ENCODE measurements at regions not wholly inside any gene's neighbourhood (a gene's known extent, or its start where the extent isn't known, plus 50 kb on each side); places are given as distances from the start of the nearest gene placed in this dataset.

DNA sequence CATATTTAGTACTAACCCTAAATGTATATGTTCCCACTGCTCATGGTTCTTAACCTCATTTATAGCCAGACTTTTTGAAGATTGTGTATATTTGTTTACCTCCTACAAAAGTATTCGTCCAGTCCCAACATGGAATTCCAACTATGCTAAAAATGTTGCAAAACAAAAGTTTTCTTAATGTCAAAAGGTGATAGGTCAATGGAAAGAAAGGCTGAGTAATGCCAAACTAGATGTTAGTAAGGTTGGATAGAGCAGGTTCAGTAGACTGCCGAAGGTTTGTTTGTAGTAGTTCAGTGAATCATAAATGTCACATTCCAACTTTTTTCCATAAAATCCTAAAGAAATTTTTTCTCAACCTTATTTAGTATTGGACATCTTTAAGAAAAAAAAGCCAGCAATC, 874.5 kb downstream of the FLRT2 start:
- Histone ChIP-seq H3K27ac (ENCODE audit: low read depth, low read length) (no peak overlapping the region), H3K36me3 (ENCODE audit: control insufficient read depth in 5 of 5, insufficient read depth in 5 of 5, low read length in 5 of 5) (no peaks in the 10 kb centered on the region), H3K4me3 (ENCODE audit: low read depth in 1 of 5, low read length in 5 of 5) (no peak overlapping the region), H3K4me1 (ENCODE audit: control insufficient read depth in 5 of 5, insufficient read depth in 5 of 5, low read length in 5 of 5) (peaks cover 0 to 14% (median 2%) of the 10 kb centered on the region in 5 donors), H3K27me3 (ENCODE audit: control insufficient read depth in 5 of 5, insufficient read depth in 4 of 5, low read length in 5 of 5) (no peaks in the 10 kb centered on the region), H3K9ac (ENCODE audit: low read length in 5 of 5) (no peak overlapping the region), H3K9me3 (ENCODE audit: control insufficient read depth in 5 of 5, low read length in 5 of 5) (no peaks in the 10 kb centered on the region)

DNA sequence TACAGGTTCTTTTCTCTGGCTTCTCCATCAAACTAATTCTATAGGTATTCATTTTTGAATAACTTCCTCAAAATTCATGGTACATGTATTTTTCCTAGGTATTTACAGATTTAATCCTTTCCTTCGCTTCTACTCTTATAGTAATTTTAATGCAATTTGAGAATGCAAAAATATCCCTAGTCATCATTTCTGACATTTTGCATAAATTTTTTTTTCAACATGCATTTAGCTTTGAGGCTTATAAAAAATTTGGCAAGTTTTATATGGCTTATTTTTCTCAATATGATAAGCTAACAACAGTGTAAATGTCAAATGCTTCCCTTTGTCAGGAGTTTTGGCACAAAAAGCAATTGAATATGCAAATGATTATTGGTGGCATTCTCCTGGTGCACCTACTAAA, 872.6 kb downstream of the FLRT2 start:
- no peaks in the 10 kb centered on the region for H3K9me3 ChIP-seq (ENCODE audit: control insufficient read depth in 5 of 5, low read length in 5 of 5)
- H3K4me1 ChIP-seq (ENCODE audit: control insufficient read depth in 5 of 5, insufficient read depth in 5 of 5, low read length in 5 of 5) = peaks cover 0 to 14% (median 2%) of the 10 kb centered on the region in 5 donors
- H3K27ac ChIP-seq (ENCODE audit: low read depth, low read length) = no peak overlapping the region
- H3K4me3 ChIP-seq (ENCODE audit: low read depth in 1 of 5, low read length in 5 of 5) = no peak overlapping the region
- H3K36me3 ChIP-seq (ENCODE audit: control insufficient read depth in 5 of 5, insufficient read depth in 5 of 5, low read length in 5 of 5) = no peaks in the 10 kb centered on the region
- no peak overlapping the region for H3K9ac ChIP-seq (ENCODE audit: low read length in 5 of 5)
- H3K27me3 ChIP-seq (ENCODE audit: control insufficient read depth in 5 of 5, insufficient read depth in 4 of 5, low read length in 5 of 5) = no peaks in the 10 kb centered on the region

DNA sequence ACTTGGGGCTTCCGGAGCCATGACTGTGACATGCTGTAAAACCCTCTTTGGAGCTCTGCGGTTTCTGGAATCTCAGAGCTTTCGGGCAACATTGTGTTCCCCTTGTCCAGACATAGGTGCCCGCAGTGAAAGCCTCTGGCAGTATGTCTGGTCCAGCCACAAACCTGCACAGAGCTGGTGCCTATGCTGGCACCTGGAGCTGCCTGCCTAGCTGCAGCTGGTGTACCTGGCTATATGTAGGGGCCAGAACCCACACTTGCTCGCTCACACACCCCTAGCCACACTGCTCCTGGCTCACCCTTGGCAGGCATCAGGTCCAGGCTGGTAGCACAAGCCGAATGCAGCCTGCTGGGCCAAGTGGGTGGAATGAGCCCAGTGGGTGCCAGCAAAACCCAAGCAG, 861.1 kb downstream of the FLRT2 start:
- no peak overlapping the region for H3K4me3 ChIP-seq (ENCODE audit: low read depth in 1 of 5, low read length in 5 of 5)
- no peaks in the 10 kb centered on the region for H3K27me3 ChIP-seq (ENCODE audit: control insufficient read depth in 5 of 5, insufficient read depth in 4 of 5, low read length in 5 of 5)
- no peak overlapping the region for H3K9ac ChIP-seq (ENCODE audit: low read length in 5 of 5)
- H3K4me1 ChIP-seq (ENCODE audit: control insufficient read depth in 5 of 5, insufficient read depth in 5 of 5, low read length in 5 of 5) = no peaks in the 10 kb centered on the region
- no peak overlapping the region for H3K27ac ChIP-seq (ENCODE audit: low read depth, low read length)
- H3K9me3 ChIP-seq (ENCODE audit: control insufficient read depth in 5 of 5, low read length in 5 of 5) = peaks cover 0 to 12% (median 6%) of the 10 kb centered on the region in 5 donors
- H3K36me3 ChIP-seq (ENCODE audit: control insufficient read depth in 5 of 5, insufficient read depth in 5 of 5, low read length in 5 of 5) = no peaks in the 10 kb centered on the region

DNA sequence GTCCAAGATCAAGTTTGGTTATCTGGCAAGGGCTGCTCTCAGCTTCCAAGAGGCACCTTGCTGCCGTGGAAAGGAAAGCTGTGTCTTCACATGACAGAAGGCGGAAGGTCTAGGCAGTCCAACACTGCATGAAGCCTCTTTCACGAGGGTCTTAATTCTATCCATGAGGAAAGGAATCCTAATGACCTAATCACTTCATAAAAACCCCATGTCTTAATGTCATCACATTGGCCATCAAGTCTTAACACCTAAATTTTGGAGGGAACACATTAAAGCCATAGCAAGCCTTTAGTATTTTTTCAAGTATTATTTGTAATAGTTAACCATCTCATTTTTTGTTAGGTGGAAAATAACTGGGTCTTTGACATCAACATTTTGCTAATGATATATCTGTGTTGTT, 858.3 kb downstream of the FLRT2 start:
- H3K27ac ChIP-seq (ENCODE audit: low read depth, low read length) = no peak overlapping the region
- H3K9me3 ChIP-seq (ENCODE audit: control insufficient read depth in 5 of 5, low read length in 5 of 5) = peaks cover 0 to 12% (median 6%) of the 10 kb centered on the region in 5 donors
- H3K4me1 ChIP-seq (ENCODE audit: control insufficient read depth in 5 of 5, insufficient read depth in 5 of 5, low read length in 5 of 5) = no peaks in the 10 kb centered on the region
- H3K27me3 ChIP-seq (ENCODE audit: control insufficient read depth in 5 of 5, insufficient read depth in 4 of 5, low read length in 5 of 5) = no peaks in the 10 kb centered on the region
- H3K4me3 ChIP-seq (ENCODE audit: low read depth in 1 of 5, low read length in 5 of 5) = no peak overlapping the region
- no peak overlapping the region for H3K9ac ChIP-seq (ENCODE audit: low read length in 5 of 5)
- H3K36me3 ChIP-seq (ENCODE audit: control insufficient read depth in 5 of 5, insufficient read depth in 5 of 5, low read length in 5 of 5) = no peaks in the 10 kb centered on the region

DNA sequence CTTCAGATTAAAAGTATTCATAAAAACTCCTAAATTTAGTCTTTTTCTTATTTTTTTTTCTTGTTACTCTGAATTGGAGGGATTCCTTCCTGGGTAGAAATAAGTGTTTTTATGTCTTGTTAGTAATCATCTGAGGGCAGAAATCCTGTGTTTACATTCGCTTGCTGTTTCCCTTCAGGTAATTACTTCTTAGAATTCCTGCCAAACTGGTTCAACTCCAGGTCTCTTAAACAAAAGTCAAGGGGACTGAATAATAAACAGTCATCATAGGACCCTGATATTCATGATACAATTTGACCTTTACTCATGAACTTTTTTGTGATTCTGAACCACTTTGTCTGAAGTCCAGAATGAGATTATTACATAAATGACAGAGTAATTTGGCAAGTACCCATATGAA, 843.9 kb downstream of the FLRT2 start:
- peaks cover 0 to 3% (median 0%) of the 10 kb centered on the region in 5 donors for H3K4me1 ChIP-seq (ENCODE audit: control insufficient read depth in 5 of 5, insufficient read depth in 5 of 5, low read length in 5 of 5)
- H3K4me3 ChIP-seq (ENCODE audit: low read depth in 1 of 5, low read length in 5 of 5) = no peak overlapping the region
- H3K9ac ChIP-seq (ENCODE audit: low read length in 5 of 5) = no peak overlapping the region
- H3K36me3 ChIP-seq (ENCODE audit: control insufficient read depth in 5 of 5, insufficient read depth in 5 of 5, low read length in 5 of 5) = no peaks in the 10 kb centered on the region
- peaks cover 0 to 11% (median 4%) of the 10 kb centered on the region in 5 donors for H3K9me3 ChIP-seq (ENCODE audit: control insufficient read depth in 5 of 5, low read length in 5 of 5)
- no peaks in the 10 kb centered on the region for H3K27me3 ChIP-seq (ENCODE audit: control insufficient read depth in 5 of 5, insufficient read depth in 4 of 5, low read length in 5 of 5)
- no peak overlapping the region for H3K27ac ChIP-seq (ENCODE audit: low read depth, low read length)

DNA sequence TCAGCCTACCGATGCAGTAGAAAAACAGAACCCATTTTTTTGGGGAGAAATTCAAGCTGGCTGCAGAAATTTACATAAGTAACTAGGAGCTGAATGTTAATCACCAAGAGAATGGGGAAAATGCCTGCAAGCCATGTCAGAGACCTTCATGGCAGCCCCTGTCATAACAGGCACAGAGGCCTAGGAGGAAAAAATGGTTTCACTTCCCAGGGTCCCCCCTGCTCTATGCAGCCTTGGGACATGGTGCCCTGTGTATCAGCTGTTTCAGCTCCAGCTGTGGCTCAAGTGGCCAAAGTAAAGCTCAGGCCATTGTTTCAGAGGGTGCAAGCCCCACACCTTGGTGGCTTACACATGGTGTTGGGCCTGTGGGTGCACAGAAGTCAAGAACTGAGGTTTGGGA, 842.5 kb downstream of the FLRT2 start:
- H3K36me3 ChIP-seq (ENCODE audit: control insufficient read depth in 5 of 5, insufficient read depth in 5 of 5, low read length in 5 of 5) = no peaks in the 10 kb centered on the region
- H3K4me1 ChIP-seq (ENCODE audit: control insufficient read depth in 5 of 5, insufficient read depth in 5 of 5, low read length in 5 of 5) = peaks cover 0 to 3% (median 0%) of the 10 kb centered on the region in 5 donors
- H3K4me3 ChIP-seq (ENCODE audit: low read depth in 1 of 5, low read length in 5 of 5) = no peak overlapping the region
- no peak overlapping the region for H3K27ac ChIP-seq (ENCODE audit: low read depth, low read length)
- no peaks in the 10 kb centered on the region for H3K27me3 ChIP-seq (ENCODE audit: control insufficient read depth in 5 of 5, insufficient read depth in 4 of 5, low read length in 5 of 5)
- no peak overlapping the region for H3K9ac ChIP-seq (ENCODE audit: low read length in 5 of 5)
- H3K9me3 ChIP-seq (ENCODE audit: control insufficient read depth in 5 of 5, low read length in 5 of 5) = peaks cover 0 to 11% (median 4%) of the 10 kb centered on the region in 5 donors

DNA sequence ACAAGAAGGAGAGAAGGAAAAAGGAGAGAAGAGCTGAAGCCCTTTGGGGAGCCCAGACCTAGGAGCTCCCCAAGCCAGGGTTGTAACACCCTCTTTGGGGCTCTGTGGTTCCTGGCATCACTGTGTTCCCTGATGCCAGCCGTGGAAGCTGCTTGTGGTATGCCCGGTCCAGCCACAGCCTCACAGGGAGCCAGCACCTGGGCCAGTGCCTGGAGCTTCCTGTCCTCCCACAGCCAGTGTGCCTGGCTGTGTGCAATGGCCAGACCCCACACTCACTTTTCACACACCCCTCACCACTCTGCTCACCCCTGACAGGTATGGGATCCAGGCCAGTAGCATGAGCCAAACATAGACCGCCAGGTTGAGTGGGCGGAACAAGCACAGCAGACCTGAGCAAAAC, 834.7 kb downstream of the FLRT2 start:
- H3K27ac ChIP-seq (ENCODE audit: low read depth, low read length) = no peak overlapping the region
- H3K9me3 ChIP-seq (ENCODE audit: control insufficient read depth in 5 of 5, low read length in 5 of 5) = no peaks in the 10 kb centered on the region
- H3K4me3 ChIP-seq (ENCODE audit: low read depth in 1 of 5, low read length in 5 of 5) = no peak overlapping the region
- H3K4me1 ChIP-seq (ENCODE audit: control insufficient read depth in 5 of 5, insufficient read depth in 5 of 5, low read length in 5 of 5) = no peaks in the 10 kb centered on the region
- no peaks in the 10 kb centered on the region for H3K27me3 ChIP-seq (ENCODE audit: control insufficient read depth in 5 of 5, insufficient read depth in 4 of 5, low read length in 5 of 5)
- H3K9ac ChIP-seq (ENCODE audit: low read length in 5 of 5) = no peak overlapping the region
- no peaks in the 10 kb centered on the region for H3K36me3 ChIP-seq (ENCODE audit: control insufficient read depth in 5 of 5, insufficient read depth in 5 of 5, low read length in 5 of 5)

DNA sequence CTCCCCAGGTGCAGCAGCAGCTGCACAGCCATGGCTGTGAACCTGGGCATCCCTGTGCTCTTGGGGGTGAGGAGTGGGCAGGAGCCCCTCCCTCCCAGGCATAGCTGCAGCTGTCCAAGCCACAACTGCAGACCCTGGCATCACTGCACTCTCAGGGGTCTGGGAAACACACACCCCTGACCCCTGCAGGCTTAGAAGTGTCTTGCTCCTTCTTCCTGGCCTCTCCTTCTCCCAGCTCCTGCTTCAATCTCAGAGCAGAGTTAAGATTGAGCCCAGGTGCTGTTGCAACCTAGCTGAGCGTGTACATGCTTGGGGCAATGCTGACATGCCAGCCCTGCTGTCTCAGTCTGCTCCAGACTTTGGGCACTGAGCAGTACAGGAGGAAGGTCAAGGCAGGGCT, 833.6 kb downstream of the FLRT2 start:
- H3K27ac ChIP-seq (ENCODE audit: low read depth, low read length) = no peak overlapping the region
- H3K36me3 ChIP-seq (ENCODE audit: control insufficient read depth in 5 of 5, insufficient read depth in 5 of 5, low read length in 5 of 5) = no peaks in the 10 kb centered on the region
- no peak overlapping the region for H3K4me3 ChIP-seq (ENCODE audit: low read depth in 1 of 5, low read length in 5 of 5)
- H3K27me3 ChIP-seq (ENCODE audit: control insufficient read depth in 5 of 5, insufficient read depth in 4 of 5, low read length in 5 of 5) = no peaks in the 10 kb centered on the region
- H3K9ac ChIP-seq (ENCODE audit: low read length in 5 of 5) = no peak overlapping the region
- H3K9me3 ChIP-seq (ENCODE audit: control insufficient read depth in 5 of 5, low read length in 5 of 5) = no peaks in the 10 kb centered on the region
- no peaks in the 10 kb centered on the region for H3K4me1 ChIP-seq (ENCODE audit: control insufficient read depth in 5 of 5, insufficient read depth in 5 of 5, low read length in 5 of 5)

DNA sequence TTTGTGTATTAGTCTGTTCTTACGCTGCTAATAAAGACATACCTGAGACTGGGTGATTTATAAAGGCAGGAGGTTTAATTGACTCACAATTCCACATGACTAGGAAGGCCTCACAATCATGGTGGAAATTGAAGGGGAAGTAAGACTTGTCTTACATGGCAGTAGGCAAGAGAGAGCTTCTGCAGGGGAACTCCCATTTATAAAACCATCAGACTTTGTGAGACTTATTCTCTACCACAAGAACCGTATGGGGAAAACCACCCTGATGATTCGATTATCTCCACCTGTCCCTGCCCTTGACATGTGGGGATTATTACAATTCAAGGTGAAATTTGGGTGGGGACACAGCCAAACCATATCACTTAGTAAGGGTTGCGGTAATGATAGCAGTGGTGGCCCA, 833.1 kb downstream of the FLRT2 start:
- Histone ChIP-seq H3K9ac (ENCODE audit: low read length in 5 of 5) (no peak overlapping the region), H3K4me3 (ENCODE audit: low read depth in 1 of 5, low read length in 5 of 5) (no peak overlapping the region), H3K27ac (ENCODE audit: low read depth, low read length) (no peak overlapping the region), H3K9me3 (ENCODE audit: control insufficient read depth in 5 of 5, low read length in 5 of 5) (no peaks in the 10 kb centered on the region), H3K36me3 (ENCODE audit: control insufficient read depth in 5 of 5, insufficient read depth in 5 of 5, low read length in 5 of 5) (no peaks in the 10 kb centered on the region), H3K4me1 (ENCODE audit: control insufficient read depth in 5 of 5, insufficient read depth in 5 of 5, low read length in 5 of 5) (no peaks in the 10 kb centered on the region), H3K27me3 (ENCODE audit: control insufficient read depth in 5 of 5, insufficient read depth in 4 of 5, low read length in 5 of 5) (no peaks in the 10 kb centered on the region)

DNA sequence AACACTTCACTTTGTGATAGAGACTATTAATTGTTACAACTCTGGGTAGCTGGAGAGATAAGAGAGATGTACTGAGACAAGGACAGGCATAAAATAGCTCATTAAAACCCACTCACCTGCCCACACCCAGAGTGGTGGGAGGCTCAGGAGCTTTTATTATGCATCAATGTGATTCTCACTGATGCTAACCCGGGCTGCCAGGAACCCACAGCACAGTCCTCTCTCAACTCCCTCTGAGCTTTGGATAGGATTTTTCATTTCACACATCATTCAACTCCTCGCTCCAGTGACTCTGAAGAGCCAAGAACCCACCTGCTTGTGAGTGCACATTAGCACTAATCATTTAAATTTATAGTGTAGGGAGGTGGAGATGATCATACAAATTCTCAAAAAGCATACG, 827.9 kb downstream of the FLRT2 start:
- Histone ChIP-seq H3K9me3 (ENCODE audit: control insufficient read depth in 5 of 5, low read length in 5 of 5) (no peaks in the 10 kb centered on the region), H3K36me3 (ENCODE audit: control insufficient read depth in 5 of 5, insufficient read depth in 5 of 5, low read length in 5 of 5) (no peaks in the 10 kb centered on the region), H3K4me3 (ENCODE audit: low read depth in 1 of 5, low read length in 5 of 5) (no peak overlapping the region), H3K27ac (ENCODE audit: low read depth, low read length) (no peak overlapping the region), H3K27me3 (ENCODE audit: control insufficient read depth in 5 of 5, insufficient read depth in 4 of 5, low read length in 5 of 5) (no peaks in the 10 kb centered on the region), H3K4me1 (ENCODE audit: control insufficient read depth in 5 of 5, insufficient read depth in 5 of 5, low read length in 5 of 5) (no peaks in the 10 kb centered on the region), H3K9ac (ENCODE audit: low read length in 5 of 5) (no peak overlapping the region)

DNA sequence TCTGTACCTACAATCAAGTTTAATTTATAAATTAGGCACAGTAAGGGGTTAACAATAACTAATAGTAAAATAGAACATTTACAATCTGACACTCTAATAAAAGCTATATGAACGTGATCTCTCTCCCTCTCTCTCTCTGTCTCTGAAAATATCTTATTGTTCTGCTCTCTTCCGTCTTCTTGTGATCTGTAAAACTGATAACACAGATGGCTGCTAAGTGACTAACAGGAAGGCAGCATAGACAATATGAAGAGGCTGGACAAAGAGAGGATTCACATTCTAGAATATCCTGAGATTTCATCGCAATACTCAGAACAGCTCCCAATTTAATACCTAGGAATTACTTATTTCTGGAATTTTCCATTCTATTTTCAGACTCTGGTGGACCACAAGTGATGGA, 827.2 kb downstream of the FLRT2 start:
- Histone ChIP-seq H3K27me3 (ENCODE audit: control insufficient read depth in 5 of 5, insufficient read depth in 4 of 5, low read length in 5 of 5) (no peaks in the 10 kb centered on the region), H3K4me1 (ENCODE audit: control insufficient read depth in 5 of 5, insufficient read depth in 5 of 5, low read length in 5 of 5) (no peaks in the 10 kb centered on the region), H3K4me3 (ENCODE audit: low read depth in 1 of 5, low read length in 5 of 5) (no peak overlapping the region), H3K9me3 (ENCODE audit: control insufficient read depth in 5 of 5, low read length in 5 of 5) (no peaks in the 10 kb centered on the region), H3K9ac (ENCODE audit: low read length in 5 of 5) (no peak overlapping the region), H3K27ac (ENCODE audit: low read depth, low read length) (no peak overlapping the region), H3K36me3 (ENCODE audit: control insufficient read depth in 5 of 5, insufficient read depth in 5 of 5, low read length in 5 of 5) (no peaks in the 10 kb centered on the region)
